ENCODE measurements at regions not wholly inside any gene's neighbourhood (a gene's known extent, or its start where the extent isn't known, plus 50 kb on each side); places are given as distances from the start of the nearest gene placed in this dataset.
"Not testable (repeated sequence)": the region's sequence is repeated elsewhere in the genome, so short reads cannot be mapped to it uniquely, and the experiment has no call there.

GRCh38 chr16:60459463-60459862, 1576.8 kb downstream of the CDH8 start:
- no peak for DNase-seq (ENCODE audit: low spot score)
- H3K36me3 Mint-ChIP-seq (ENCODE audit: low read depth), result no peaks in the 10 kb centered on the region
- no peaks in the 10 kb centered on the region for H3K27me3 Mint-ChIP-seq (ENCODE audit: insufficient read depth)
- H3K27ac Mint-ChIP-seq, result no peak overlapping the region
- intact Hi-C loops (cut with micrococcal nuclease), result no loop called here
- H3K9me3 Mint-ChIP-seq, result peaks cover 18% of the 10 kb centered on the region
- H3K4me1 Mint-ChIP-seq (ENCODE audit: low read depth), result no peaks in the 10 kb centered on the region
- no peak overlapping the region for H3K4me3 Mint-ChIP-seq

- Mint-ChIP-seq H3K27me3 (ENCODE audit: insufficient read depth) (no peaks in the 10 kb centered on the region), H3K36me3 (ENCODE audit: low read depth) (no peaks in the 10 kb centered on the region), H3K4me3 (no peak overlapping the region), H3K4me1 (ENCODE audit: low read depth) (no peaks in the 10 kb centered on the region), H3K9me3 (peaks cover 14% of the 10 kb centered on the region), H3K27ac (no peak overlapping the region)
- no peak for DNase-seq (ENCODE audit: low spot score)
- intact Hi-C loops (cut with micrococcal nuclease), result no loop called here
Measured at GRCh38 chr16:60458255-60458654, 1578.0 kb downstream of the CDH8 start.

- intact Hi-C loops (cut with micrococcal nuclease), result no loop called here
- Mint-ChIP-seq H3K4me3 (no peak overlapping the region), H3K9me3 (peaks cover 22% of the 10 kb centered on the region), H3K36me3 (ENCODE audit: low read depth) (no peaks in the 10 kb centered on the region), H3K27me3 (ENCODE audit: insufficient read depth) (no peaks in the 10 kb centered on the region), H3K27ac (no peak overlapping the region), H3K4me1 (ENCODE audit: low read depth) (no peaks in the 10 kb centered on the region)
- DNase-seq (ENCODE audit: low spot score), result no peak
Measured at GRCh38 chr16:60452646-60453045, 1583.6 kb downstream of the CDH8 start.

- H3K9me3 Mint-ChIP-seq, result no peaks in the 10 kb centered on the region
- no peak overlapping the region for H3K4me3 Mint-ChIP-seq
- no peak overlapping the region for H3K27ac Mint-ChIP-seq
- intact Hi-C loops (cut with micrococcal nuclease), result no loop called here
- H3K27me3 Mint-ChIP-seq (ENCODE audit: insufficient read depth), result no peaks in the 10 kb centered on the region
- no peaks in the 10 kb centered on the region for H3K4me1 Mint-ChIP-seq (ENCODE audit: low read depth)
- no peak for DNase-seq (ENCODE audit: low spot score)
- H3K36me3 Mint-ChIP-seq (ENCODE audit: low read depth), result no peaks in the 10 kb centered on the region
Measured at GRCh38 chr16:60438894-60439293, 1597.3 kb downstream of the CDH8 start.

- no peak overlapping the region for H3K4me3 Mint-ChIP-seq
- no peaks in the 10 kb centered on the region for H3K36me3 Mint-ChIP-seq (ENCODE audit: low read depth)
- peaks cover 7% of the 10 kb centered on the region for H3K9me3 Mint-ChIP-seq
- H3K4me1 Mint-ChIP-seq (ENCODE audit: low read depth), result no peaks in the 10 kb centered on the region
- no peak overlapping the region for H3K27ac Mint-ChIP-seq
- no peak for DNase-seq (ENCODE audit: low spot score)
- no peaks in the 10 kb centered on the region for H3K27me3 Mint-ChIP-seq (ENCODE audit: insufficient read depth)
- intact Hi-C loops (cut with micrococcal nuclease), result no loop called here
Measured at GRCh38 chr16:60432472-60432871, 1603.8 kb downstream of the CDH8 start.

- H3K36me3 Mint-ChIP-seq (ENCODE audit: low read depth), result no peaks in the 10 kb centered on the region
- no peaks in the 10 kb centered on the region for H3K4me1 Mint-ChIP-seq (ENCODE audit: low read depth)
- intact Hi-C loops (cut with micrococcal nuclease), result no loop called here
- no peak overlapping the region for H3K4me3 Mint-ChIP-seq
- H3K27me3 Mint-ChIP-seq (ENCODE audit: insufficient read depth), result no peaks in the 10 kb centered on the region
- DNase-seq (ENCODE audit: low spot score), result no peak
- peaks cover 24% of the 10 kb centered on the region for H3K9me3 Mint-ChIP-seq
- no peak overlapping the region for H3K27ac Mint-ChIP-seq
Measured at GRCh38 chr16:60419859-60420258, 1616.4 kb downstream of the CDH8 start.

GRCh38 chr16:60414613-60415012, 1621.6 kb downstream of the CDH8 start:
- no peak overlapping the region for H3K27ac Mint-ChIP-seq
- H3K36me3 Mint-ChIP-seq (ENCODE audit: low read depth), result no peaks in the 10 kb centered on the region
- DNase-seq (ENCODE audit: low spot score), result no peak
- intact Hi-C loops (cut with micrococcal nuclease), result no loop called here
- H3K27me3 Mint-ChIP-seq (ENCODE audit: insufficient read depth), result no peaks in the 10 kb centered on the region
- H3K4me1 Mint-ChIP-seq (ENCODE audit: low read depth), result no peaks in the 10 kb centered on the region
- peaks cover 23% of the 10 kb centered on the region for H3K9me3 Mint-ChIP-seq
- H3K4me3 Mint-ChIP-seq, result no peak overlapping the region

- H3K27me3 Mint-ChIP-seq (ENCODE audit: insufficient read depth), result no peaks in the 10 kb centered on the region
- peaks cover 23% of the 10 kb centered on the region for H3K9me3 Mint-ChIP-seq
- no peak overlapping the region for H3K27ac Mint-ChIP-seq
- no peak for DNase-seq (ENCODE audit: low spot score)
- no peaks in the 10 kb centered on the region for H3K36me3 Mint-ChIP-seq (ENCODE audit: low read depth)
- intact Hi-C loops (cut with micrococcal nuclease), result no loop called here
- no peaks in the 10 kb centered on the region for H3K4me1 Mint-ChIP-seq (ENCODE audit: low read depth)
- no peak overlapping the region for H3K4me3 Mint-ChIP-seq
Measured at GRCh38 chr16:60413969-60414368, 1622.3 kb downstream of the CDH8 start.

- Mint-ChIP-seq H3K9me3 (peaks cover 14% of the 10 kb centered on the region), H3K36me3 (ENCODE audit: low read depth) (no peaks in the 10 kb centered on the region), H3K4me3 (no peak overlapping the region), H3K27ac (no peak overlapping the region), H3K27me3 (ENCODE audit: insufficient read depth) (no peaks in the 10 kb centered on the region), H3K4me1 (ENCODE audit: low read depth) (no peaks in the 10 kb centered on the region)
- no peak for DNase-seq (ENCODE audit: low spot score)
- intact Hi-C loops (cut with micrococcal nuclease), result no loop called here
Measured at GRCh38 chr16:60407606-60408005, 1628.6 kb downstream of the CDH8 start.

- intact Hi-C loops (cut with micrococcal nuclease), result no loop called here
- Mint-ChIP-seq H3K9me3 (peaks cover 14% of the 10 kb centered on the region), H3K36me3 (ENCODE audit: low read depth) (no peaks in the 10 kb centered on the region), H3K27ac (no peak overlapping the region), H3K27me3 (ENCODE audit: insufficient read depth) (no peaks in the 10 kb centered on the region), H3K4me1 (ENCODE audit: low read depth) (no peaks in the 10 kb centered on the region), H3K4me3 (no peak overlapping the region)
- no peak for DNase-seq (ENCODE audit: low spot score)
Measured at GRCh38 chr16:60407034-60407433, 1629.2 kb downstream of the CDH8 start.

- Mint-ChIP-seq H3K4me3 (no peak overlapping the region), H3K36me3 (ENCODE audit: low read depth) (no peaks in the 10 kb centered on the region), H3K4me1 (ENCODE audit: low read depth) (no peaks in the 10 kb centered on the region), H3K27ac (no peak overlapping the region), H3K9me3 (peaks cover 14% of the 10 kb centered on the region), H3K27me3 (ENCODE audit: insufficient read depth) (no peaks in the 10 kb centered on the region)
- intact Hi-C loops (cut with micrococcal nuclease), result no loop called here
- no peak for DNase-seq (ENCODE audit: low spot score)
Measured at GRCh38 chr16:60405286-60405685, 1631.0 kb downstream of the CDH8 start.

GRCh38 chr16:60404401-60404800, 1631.8 kb downstream of the CDH8 start:
- no peaks in the 10 kb centered on the region for H3K4me1 Mint-ChIP-seq (ENCODE audit: low read depth)
- H3K27ac Mint-ChIP-seq, result no peak overlapping the region
- H3K27me3 Mint-ChIP-seq (ENCODE audit: insufficient read depth), result no peaks in the 10 kb centered on the region
- DNase-seq (ENCODE audit: low spot score), result no peak
- H3K4me3 Mint-ChIP-seq, result no peak overlapping the region
- intact Hi-C loops (cut with micrococcal nuclease), result no loop called here
- peaks cover 14% of the 10 kb centered on the region for H3K9me3 Mint-ChIP-seq
- no peaks in the 10 kb centered on the region for H3K36me3 Mint-ChIP-seq (ENCODE audit: low read depth)

- H3K36me3 Mint-ChIP-seq (ENCODE audit: low read depth); H3K4me1 Mint-ChIP-seq (ENCODE audit: low read depth); H3K27ac Mint-ChIP-seq; H3K4me3 Mint-ChIP-seq; H3K27me3 Mint-ChIP-seq (ENCODE audit: insufficient read depth); DNase-seq (ENCODE audit: low spot score); intact Hi-C loops (cut with micrococcal nuclease): not testable (repeated sequence)
- peaks cover 14% of the 10 kb centered on the region for H3K9me3 Mint-ChIP-seq
Measured at GRCh38 chr16:60402941-60403340, 1633.3 kb downstream of the CDH8 start.

- H3K4me1 Mint-ChIP-seq (ENCODE audit: low read depth), result no peaks in the 10 kb centered on the region
- no peaks in the 10 kb centered on the region for H3K36me3 Mint-ChIP-seq (ENCODE audit: low read depth)
- DNase-seq (ENCODE audit: low spot score), result no peak
- peaks cover 8% of the 10 kb centered on the region for H3K9me3 Mint-ChIP-seq
- H3K4me3 Mint-ChIP-seq, result no peak overlapping the region
- no peak overlapping the region for H3K27ac Mint-ChIP-seq
- no peaks in the 10 kb centered on the region for H3K27me3 Mint-ChIP-seq (ENCODE audit: insufficient read depth)
- intact Hi-C loops (cut with micrococcal nuclease), result no loop called here
Measured at GRCh38 chr16:60392380-60392779, 1643.9 kb downstream of the CDH8 start.
